AG09309 (cell line): ENCODE measurements at regions not wholly inside any gene's neighbourhood (a gene's known extent, or its start where the extent isn't known, plus 50 kb on each side); places are given as distances from the start of the nearest gene placed in this dataset.

Experiments
- DNase-seq: peaks from one replicate; pipeline ENCODE4 v3.0.0-alpha.2; 2010; ENCODE audit warnings: low read depth
- H3K4me3 ChIP-seq: 2 replicates; pipeline ENCODE4 v1.5.1; 2011; ENCODE audit warnings: mild to moderate bottlenecking, low read depth, low read length, moderate library complexity; ENCODE audit not compliant: control insufficient read depth
- TF ChIP-seq, protein P1 (sequence below): IDR thresholded peaks from 2 replicates; pipeline ENCODE4 v1.5.1; 2011; ENCODE audit warnings: mild to moderate bottlenecking, low read depth, low read length, inconsistent platforms; ENCODE audit not compliant: insufficient read depth, control insufficient read depth; ENCODE audit errors: missing control alignments

GRCh38 chr12:19608039-19608438 is 168.7 kb downstream of the AEBP2 start:
- TF ChIP-seq, protein P1, sequence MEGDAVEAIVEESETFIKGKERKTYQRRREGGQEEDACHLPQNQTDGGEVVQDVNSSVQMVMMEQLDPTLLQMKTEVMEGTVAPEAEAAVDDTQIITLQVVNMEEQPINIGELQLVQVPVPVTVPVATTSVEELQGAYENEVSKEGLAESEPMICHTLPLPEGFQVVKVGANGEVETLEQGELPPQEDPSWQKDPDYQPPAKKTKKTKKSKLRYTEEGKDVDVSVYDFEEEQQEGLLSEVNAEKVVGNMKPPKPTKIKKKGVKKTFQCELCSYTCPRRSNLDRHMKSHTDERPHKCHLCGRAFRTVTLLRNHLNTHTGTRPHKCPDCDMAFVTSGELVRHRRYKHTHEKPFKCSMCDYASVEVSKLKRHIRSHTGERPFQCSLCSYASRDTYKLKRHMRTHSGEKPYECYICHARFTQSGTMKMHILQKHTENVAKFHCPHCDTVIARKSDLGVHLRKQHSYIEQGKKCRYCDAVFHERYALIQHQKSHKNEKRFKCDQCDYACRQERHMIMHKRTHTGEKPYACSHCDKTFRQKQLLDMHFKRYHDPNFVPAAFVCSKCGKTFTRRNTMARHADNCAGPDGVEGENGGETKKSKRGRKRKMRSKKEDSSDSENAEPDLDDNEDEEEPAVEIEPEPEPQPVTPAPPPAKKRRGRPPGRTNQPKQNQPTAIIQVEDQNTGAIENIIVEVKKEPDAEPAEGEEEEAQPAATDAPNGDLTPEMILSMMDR = no peak
- no peak for DNase-seq
- H3K4me3 ChIP-seq = no peak overlapping the region

- H3K4me3 ChIP-seq = no peak overlapping the region
- no peak for DNase-seq
- TF ChIP-seq, protein P1 = no peak
These were observed 173.8 kb downstream of the AEBP2 start for GRCh38 chr12:19613051-19613535.

GRCh38 chr12:19614601-19615383 is 175.5 kb downstream of the AEBP2 start:
- no peak overlapping the region for H3K4me3 ChIP-seq
- DNase-seq = no peak
- TF ChIP-seq, protein P1 = no peak

DNA sequence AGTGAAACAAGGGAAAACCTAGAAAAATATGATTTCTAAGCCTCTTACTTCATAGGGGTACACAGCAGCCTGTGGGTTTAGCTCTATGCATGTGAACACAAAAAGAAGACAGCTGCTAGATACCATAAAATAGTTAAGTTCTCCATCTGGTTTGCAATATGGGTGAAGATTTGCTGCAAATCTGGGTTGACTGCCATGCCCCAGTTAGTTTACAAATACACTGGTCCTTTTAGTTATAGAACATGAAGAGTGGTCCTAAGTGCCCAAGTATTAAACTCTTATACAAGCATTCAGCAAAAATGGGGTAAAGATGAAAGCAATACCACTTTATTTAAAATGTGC is 176.1 kb downstream of the AEBP2 start:
- TF ChIP-seq, protein P1 = no peak
- no peak overlapping the region for H3K4me3 ChIP-seq
- DNase-seq = no peak

DNA sequence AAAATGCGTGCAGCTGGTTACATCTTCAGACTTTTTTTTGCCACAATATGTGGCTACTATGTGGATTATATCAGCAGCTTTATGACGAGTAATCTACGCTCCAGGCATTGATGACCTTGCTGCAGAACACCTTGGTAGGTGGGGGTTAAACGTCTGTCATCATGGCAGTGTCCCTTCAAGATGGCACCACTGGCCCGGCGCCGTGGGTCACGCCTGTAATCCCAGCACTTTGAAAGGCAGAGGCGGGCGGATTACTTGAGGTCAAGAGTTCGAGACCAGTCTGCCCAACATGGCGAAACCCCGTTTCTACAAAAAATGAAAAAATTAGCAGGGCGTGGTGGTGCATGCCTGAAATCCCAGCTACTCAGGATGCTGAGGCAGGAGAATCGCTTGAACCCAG is 177.5 kb downstream of the AEBP2 start:
- no peak for DNase-seq
- no peak overlapping the region for H3K4me3 ChIP-seq
- TF ChIP-seq, protein P1 = no peak

- no peak overlapping the region for H3K4me3 ChIP-seq
- TF ChIP-seq, protein P1 = no peak
- no peak for DNase-seq
These were observed 180.9 kb downstream of the AEBP2 start for GRCh38 chr12:19620222-19620621.
